GM21423 (cell line): ENCODE measurements at regions not wholly inside any gene's neighbourhood (a gene's known extent, or its start where the extent isn't known, plus 50 kb on each side); places are given as distances from the start of the nearest gene placed in this dataset.

Experiments
- ATAC-seq: cut with Tn5 transposase; IDR thresholded peaks from one replicate; pipeline ENCODE4 v1.9.1; 2021; ENCODE audit warnings: mild to moderate bottlenecking, moderate library complexity; ENCODE audit not compliant: unreplicated experiment

- no peak for ATAC-seq
Measured at GRCh38 chr11:112632866-112633505, 328.2 kb upstream of the NCAM1 start.

- no peak for ATAC-seq
Measured at GRCh38 chr11:112634551-112634950, 326.7 kb upstream of the NCAM1 start.

DNA sequence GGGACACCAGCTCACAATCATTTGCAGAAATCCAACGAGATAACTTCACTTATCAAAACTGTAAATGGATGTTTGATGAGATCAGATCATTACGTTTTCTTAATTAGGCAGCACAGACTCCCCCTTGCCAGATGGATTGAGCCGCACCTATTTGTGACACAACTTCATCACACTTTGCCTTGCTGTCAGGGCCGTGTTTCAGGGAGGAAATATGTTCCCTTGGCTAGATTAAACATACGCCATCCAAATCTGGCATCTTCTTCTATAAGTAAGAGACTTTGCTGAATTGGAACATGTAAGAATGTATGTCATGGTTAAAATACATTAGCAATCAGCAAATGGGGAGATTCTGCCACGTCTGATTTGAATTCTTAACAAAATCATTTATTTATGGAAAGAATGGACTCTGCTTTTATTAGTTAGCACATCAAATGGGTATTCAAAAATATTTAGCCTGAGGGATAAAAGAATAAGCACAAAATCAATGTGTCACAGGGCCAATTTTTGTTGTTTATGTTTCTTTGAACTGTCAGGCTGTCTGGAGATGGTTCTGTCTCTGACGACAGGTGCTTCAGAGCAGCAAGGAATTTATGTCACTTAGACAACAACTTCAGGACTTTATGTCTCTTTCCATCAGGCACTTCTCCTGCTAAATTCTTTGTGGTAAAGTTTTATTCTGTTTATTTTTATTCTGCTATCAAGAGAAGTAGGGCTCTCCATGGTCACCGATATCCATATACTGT, 326.1 kb upstream of the NCAM1 start:
- no peak for ATAC-seq

DNA sequence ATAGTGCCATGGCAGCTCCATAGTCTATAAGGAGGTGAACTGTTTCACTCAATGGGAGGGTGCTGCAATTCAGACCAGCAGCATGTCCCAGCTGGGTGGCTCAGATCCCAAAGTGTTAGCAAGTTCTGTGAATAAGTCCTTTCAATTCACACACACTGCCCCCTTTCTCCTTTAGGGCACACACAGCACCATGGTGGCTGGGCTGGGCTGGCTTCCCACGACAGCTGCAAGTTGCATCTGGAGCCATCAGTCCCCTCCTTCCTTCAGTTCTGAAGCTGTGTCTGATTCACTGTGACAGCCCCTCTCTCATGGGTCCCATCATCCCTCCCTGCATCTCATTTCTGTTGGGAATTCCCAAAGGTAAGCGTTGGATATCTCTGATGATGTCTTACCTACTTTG, 324.1 kb upstream of the NCAM1 start:
- no peak for ATAC-seq

GRCh38 chr11:112637876-112638275, 323.3 kb upstream of the NCAM1 start:
- ATAC-seq, result no peak

DNA sequence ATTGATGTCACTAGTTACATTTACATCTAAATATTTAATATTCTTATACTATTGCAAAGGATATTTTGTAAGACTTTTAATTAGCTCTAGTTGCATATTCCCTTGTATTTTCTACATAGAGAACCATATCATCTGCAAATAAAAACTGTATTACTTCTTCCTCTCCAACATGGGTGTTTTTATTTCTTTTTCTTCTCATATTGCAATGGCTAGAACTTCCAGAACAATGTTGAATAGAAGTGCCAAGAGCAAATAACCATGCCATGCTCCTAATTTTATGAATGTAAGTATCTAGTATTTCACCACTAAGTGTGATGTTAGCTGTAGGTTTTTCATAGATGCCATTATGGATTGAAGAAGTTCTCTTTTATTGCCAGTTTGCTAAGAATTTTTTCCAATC, 321.8 kb upstream of the NCAM1 start:
- no peak for ATAC-seq

DNA sequence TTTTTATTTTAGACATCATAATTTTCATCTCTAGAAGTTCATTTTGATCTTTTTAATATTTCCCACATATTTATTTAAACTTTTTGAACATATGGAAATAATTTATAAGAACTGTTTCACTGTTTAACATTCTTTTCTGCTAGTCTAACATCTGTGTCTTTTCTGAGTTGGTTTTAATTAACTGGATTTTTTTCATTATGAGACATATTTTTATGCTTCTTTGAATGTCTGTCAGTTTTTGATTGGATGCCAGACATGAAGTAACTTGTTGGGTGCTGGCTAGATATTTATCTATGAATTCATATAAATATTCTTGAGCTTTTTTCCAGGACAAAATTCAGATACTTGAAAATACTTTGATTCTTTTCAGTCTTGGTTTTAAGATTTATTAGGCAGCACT, 317.8 kb upstream of the NCAM1 start:
- ATAC-seq, result no peak

GRCh38 chr11:112644410-112645131, 316.6 kb upstream of the NCAM1 start:
- ATAC-seq, result no peak

- ATAC-seq, result no peak
Measured at GRCh38 chr11:112649856-112650255, 311.4 kb upstream of the NCAM1 start.

- no peak for ATAC-seq
Measured at GRCh38 chr11:112650527-112650926, 310.7 kb upstream of the NCAM1 start.

DNA sequence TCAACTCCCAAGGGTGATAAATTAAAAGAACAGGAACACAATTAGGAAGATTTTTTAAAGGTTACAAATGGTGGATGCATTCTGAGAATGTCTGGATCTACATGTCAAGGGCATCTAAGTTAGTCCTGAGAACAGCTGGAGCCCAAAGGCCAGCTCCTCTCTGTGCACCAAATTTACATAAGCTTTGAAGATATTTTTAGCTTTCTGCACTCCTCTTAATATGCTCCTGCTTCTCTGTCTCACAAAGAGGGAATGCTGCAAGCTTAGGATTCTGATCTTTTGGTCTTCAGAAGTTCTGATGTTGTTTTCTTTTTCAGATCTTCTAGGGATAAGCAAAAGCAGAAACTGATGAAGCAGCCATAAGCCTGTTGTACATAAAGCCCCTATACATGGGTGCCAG, 309.8 kb upstream of the NCAM1 start:
- no peak for ATAC-seq

GRCh38 chr11:112652786-112653390, 308.3 kb upstream of the NCAM1 start:
- no peak for ATAC-seq

- no peak for ATAC-seq
Measured at GRCh38 chr11:112655371-112655770, 305.8 kb upstream of the NCAM1 start.

GRCh38 chr11:112656772-112657428, 304.3 kb upstream of the NCAM1 start:
- ATAC-seq, result no peak

DNA sequence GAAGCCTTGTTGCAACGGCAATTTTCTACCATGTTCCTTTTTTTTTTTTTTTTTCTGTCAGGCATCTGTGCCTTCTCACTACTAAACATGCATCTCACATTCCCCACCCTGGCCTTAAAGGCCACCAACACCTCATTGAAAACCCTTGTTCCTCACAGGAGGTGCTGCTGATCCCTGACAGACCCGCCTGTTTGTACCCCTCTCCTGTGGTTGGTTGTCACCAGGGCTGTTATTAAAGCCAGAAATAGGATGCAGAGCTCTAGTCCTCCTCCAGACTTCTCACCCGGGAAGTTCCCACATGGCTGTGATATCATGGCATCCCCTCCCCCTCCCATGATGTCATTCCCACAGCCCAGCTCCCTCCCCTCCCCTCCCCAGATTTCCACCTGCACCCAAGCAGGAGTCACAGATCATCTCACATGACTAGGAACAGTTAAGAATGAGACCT, 302.8 kb upstream of the NCAM1 start:
- ATAC-seq, result no peak

DNA sequence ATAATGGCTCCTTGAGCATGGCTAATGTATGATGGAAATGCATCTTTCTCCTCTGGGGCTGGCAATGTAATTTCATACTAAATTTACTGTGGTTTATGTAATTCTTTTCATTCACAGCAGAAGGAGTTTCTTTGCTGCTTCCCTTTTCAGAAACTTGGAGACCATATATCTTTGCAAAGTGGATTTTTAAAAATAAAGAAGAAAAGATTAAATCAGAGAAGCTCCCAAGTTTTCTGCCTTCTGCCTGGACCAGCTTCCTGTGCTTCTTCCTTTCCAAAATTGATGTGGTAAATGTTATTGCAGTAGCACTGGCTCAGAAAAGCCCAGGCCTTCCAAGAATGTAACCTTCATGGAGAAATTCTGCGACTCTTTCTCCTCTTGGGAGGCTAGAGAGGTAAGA, 300.1 kb upstream of the NCAM1 start:
- no peak for ATAC-seq

DNA sequence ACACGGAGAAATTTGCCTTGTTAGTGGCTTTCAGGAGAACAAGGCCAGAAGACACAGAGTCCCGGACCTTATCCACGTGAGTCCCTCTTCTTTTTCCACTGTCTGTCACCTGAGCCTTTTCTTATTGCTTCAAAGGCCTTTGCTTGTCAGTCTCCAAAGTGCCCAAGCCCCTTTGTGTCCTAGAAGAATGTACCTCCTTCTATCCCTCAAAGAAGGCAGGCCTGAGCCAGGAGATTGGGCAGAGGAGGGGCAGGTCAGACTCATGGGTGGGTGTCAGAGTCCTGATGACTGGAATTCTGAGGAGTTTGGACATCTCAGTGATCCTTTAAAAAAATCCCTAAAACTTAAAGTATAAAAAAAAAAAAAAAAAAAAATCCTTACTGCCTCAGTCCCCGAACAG, 299.6 kb upstream of the NCAM1 start:
- ATAC-seq, result no peak

- ATAC-seq, result no peak
Measured at GRCh38 chr11:112662554-112662953, 298.7 kb upstream of the NCAM1 start.

GRCh38 chr11:112663947-112664634, 297.1 kb upstream of the NCAM1 start:
- no peak for ATAC-seq

DNA sequence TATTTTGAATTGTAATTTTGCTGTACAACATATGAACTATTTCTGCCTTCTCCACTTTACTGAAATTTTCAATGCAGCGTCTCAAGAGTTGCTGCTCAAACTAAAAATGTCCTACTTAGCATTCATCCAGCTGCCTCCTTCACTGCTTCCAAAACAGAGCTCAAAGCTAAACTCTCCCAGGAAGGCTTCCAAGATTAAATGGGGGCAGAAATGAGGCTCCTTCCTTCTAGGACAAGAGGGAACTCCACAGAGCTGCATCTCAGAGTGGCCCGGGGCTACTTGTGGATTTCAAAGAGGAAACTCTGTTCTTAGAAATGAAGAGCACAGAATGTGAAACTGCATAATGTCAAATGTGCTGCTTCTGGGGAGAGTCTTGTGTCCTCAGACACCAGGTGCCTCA, 295.9 kb upstream of the NCAM1 start:
- no peak for ATAC-seq
